ENCODE measurements at regions not wholly inside any gene's neighbourhood (a gene's known extent, or its start where the extent isn't known, plus 50 kb on each side); places are given as distances from the start of the nearest gene placed in this dataset.

DNA sequence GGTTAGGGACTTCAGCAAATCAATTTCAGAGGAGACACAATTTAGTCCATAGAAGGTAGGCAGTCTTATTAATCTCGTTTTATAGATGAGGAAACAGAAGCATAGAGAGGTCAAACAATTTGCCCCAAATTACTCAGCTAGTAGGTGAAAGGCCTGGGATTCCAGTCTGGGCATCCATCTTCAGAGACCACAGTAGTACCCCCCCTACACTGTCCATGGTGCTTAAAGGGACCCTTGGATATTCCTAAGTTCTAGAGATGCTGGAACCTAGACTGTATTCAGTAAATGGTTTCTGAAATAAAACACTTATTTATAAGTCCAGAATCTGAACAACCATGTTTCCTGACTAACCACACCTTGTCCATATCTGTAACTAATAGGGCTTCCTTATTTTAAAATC, 174.8 kb downstream of the CEP135 start:
- Mint-ChIP-seq H3K27ac (no peak overlapping the region), H3K36me3 (no peaks in the 10 kb centered on the region), H3K27me3 (ENCODE audit: low read depth in 3 of 3) (peaks cover 0 to 1% (median 0%) of the 10 kb centered on the region in 3 donors), H3K4me1 (no peaks in the 10 kb centered on the region), H3K9me3 (no peaks in the 10 kb centered on the region), H3K4me3 (no peak overlapping the region)
- H3K79me2 ChIP-seq (ENCODE audit: insufficient read depth, low read length), result no peaks in the 10 kb centered on the region
- no CpG with 5 or more reads among the region's 1 CpG for WGBS (ENCODE audit: insufficient coverage)
- DNase-seq, result no peak
- H3K9me3 ChIP-seq (replicated peaks in 1 of 2; ENCODE audit: control insufficient read depth in 1 of 2, insufficient read depth in 1 of 2, low read length in 2 of 2), result no peaks in the 10 kb centered on the region
- no peaks in the 10 kb centered on the region for H3K27me3 ChIP-seq (ENCODE audit: control insufficient read depth in 2 of 2, insufficient read depth in 2 of 2, low read length in 2 of 2)
- no peaks in the 10 kb centered on the region for H3K4me1 ChIP-seq (ENCODE audit: control insufficient read depth in 1 of 2, insufficient read depth in 2 of 2, low read length in 2 of 2)
- H3K36me3 ChIP-seq (replicated peaks in 1 of 2; ENCODE audit: control insufficient read depth in 1 of 2, insufficient read depth in 2 of 2, low read length in 2 of 2), result no peaks in the 10 kb centered on the region
- H3K4me2 ChIP-seq (replicated peaks; ENCODE audit: extremely low read depth, low read length, poor library complexity, severe bottlenecking), result no peak overlapping the region
- H4K20me1 ChIP-seq (ENCODE audit: insufficient read depth, low read length), result no peaks in the 10 kb centered on the region
- intact Hi-C loops (cut with micrococcal nuclease), result no loop called here
- H2AFZ ChIP-seq (ENCODE audit: insufficient read depth, low read depth, low read length, poor library complexity, severe bottlenecking), result no peak overlapping the region
- H3K4me3 ChIP-seq (replicated peaks in 1 of 3; ENCODE audit: low read depth in 2 of 3, low read length in 3 of 3), result no peak overlapping the region
- no peak overlapping the region for H3K9ac ChIP-seq (ENCODE audit: insufficient read depth, low read length, poor library complexity, severe bottlenecking)
- no peak overlapping the region for H3K27ac ChIP-seq (ENCODE audit: low read depth in 1 of 2, low read length in 2 of 2)
- TF ChIP-seq, protein P1, sequence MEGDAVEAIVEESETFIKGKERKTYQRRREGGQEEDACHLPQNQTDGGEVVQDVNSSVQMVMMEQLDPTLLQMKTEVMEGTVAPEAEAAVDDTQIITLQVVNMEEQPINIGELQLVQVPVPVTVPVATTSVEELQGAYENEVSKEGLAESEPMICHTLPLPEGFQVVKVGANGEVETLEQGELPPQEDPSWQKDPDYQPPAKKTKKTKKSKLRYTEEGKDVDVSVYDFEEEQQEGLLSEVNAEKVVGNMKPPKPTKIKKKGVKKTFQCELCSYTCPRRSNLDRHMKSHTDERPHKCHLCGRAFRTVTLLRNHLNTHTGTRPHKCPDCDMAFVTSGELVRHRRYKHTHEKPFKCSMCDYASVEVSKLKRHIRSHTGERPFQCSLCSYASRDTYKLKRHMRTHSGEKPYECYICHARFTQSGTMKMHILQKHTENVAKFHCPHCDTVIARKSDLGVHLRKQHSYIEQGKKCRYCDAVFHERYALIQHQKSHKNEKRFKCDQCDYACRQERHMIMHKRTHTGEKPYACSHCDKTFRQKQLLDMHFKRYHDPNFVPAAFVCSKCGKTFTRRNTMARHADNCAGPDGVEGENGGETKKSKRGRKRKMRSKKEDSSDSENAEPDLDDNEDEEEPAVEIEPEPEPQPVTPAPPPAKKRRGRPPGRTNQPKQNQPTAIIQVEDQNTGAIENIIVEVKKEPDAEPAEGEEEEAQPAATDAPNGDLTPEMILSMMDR (IDR thresholded peaks at IDR 0.05), result no peak

DNA sequence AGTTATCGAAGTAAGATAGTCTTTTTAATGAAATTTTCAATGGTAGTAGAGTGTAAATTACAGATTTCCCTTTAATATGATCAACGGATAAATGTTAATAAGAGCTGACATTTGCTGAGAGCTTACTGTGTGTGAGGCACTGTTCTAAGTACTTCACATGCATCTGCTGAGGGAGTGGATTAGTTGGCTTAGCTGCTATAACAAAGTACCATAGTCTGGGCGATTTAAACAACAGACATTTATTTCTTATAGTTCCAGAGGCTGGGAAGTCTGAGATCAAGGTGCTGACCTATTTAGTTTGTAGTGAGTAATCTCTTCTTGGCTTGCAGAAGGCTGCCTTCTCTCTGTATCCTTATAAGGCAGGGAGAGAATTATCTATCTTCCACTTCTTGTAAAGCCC, 174.3 kb downstream of the CEP135 start:
- no peaks in the 10 kb centered on the region for H3K4me1 ChIP-seq (ENCODE audit: control insufficient read depth in 1 of 2, insufficient read depth in 2 of 2, low read length in 2 of 2)
- TF ChIP-seq, protein P1 (IDR thresholded peaks at IDR 0.05), result no peak
- 100% methylated on average over 1 of the region's 3 CpGs for WGBS (ENCODE audit: insufficient coverage)
- no peaks in the 10 kb centered on the region for H3K27me3 ChIP-seq (ENCODE audit: control insufficient read depth in 2 of 2, insufficient read depth in 2 of 2, low read length in 2 of 2)
- H3K4me1 Mint-ChIP-seq, result no peaks in the 10 kb centered on the region
- H3K36me3 Mint-ChIP-seq, result no peaks in the 10 kb centered on the region
- intact Hi-C loops (cut with micrococcal nuclease), result no loop called here
- H3K4me2 ChIP-seq (replicated peaks; ENCODE audit: extremely low read depth, low read length, poor library complexity, severe bottlenecking), result no peak overlapping the region
- H3K36me3 ChIP-seq (replicated peaks in 1 of 2; ENCODE audit: control insufficient read depth in 1 of 2, insufficient read depth in 2 of 2, low read length in 2 of 2), result no peaks in the 10 kb centered on the region
- peaks cover 0 to 1% (median 0%) of the 10 kb centered on the region in 3 donors for H3K27me3 Mint-ChIP-seq (ENCODE audit: low read depth in 3 of 3)
- H3K4me3 ChIP-seq (replicated peaks in 1 of 3; ENCODE audit: low read depth in 2 of 3, low read length in 3 of 3), result no peak overlapping the region
- no peak overlapping the region for H3K27ac ChIP-seq (ENCODE audit: low read depth in 1 of 2, low read length in 2 of 2)
- H3K9me3 Mint-ChIP-seq, result no peaks in the 10 kb centered on the region
- H3K9me3 ChIP-seq (replicated peaks in 1 of 2; ENCODE audit: control insufficient read depth in 1 of 2, insufficient read depth in 1 of 2, low read length in 2 of 2), result no peaks in the 10 kb centered on the region
- DNase-seq, result no peak
- H3K79me2 ChIP-seq (ENCODE audit: insufficient read depth, low read length), result no peaks in the 10 kb centered on the region
- H4K20me1 ChIP-seq (ENCODE audit: insufficient read depth, low read length), result no peaks in the 10 kb centered on the region
- no peak overlapping the region for H2AFZ ChIP-seq (ENCODE audit: insufficient read depth, low read depth, low read length, poor library complexity, severe bottlenecking)
- no peak overlapping the region for H3K4me3 Mint-ChIP-seq
- no peak overlapping the region for H3K9ac ChIP-seq (ENCODE audit: insufficient read depth, low read length, poor library complexity, severe bottlenecking)
- H3K27ac Mint-ChIP-seq, result no peak overlapping the region
